Hematopoietic multipotent progenitor cell (in vitro differentiated cells): ENCODE measurements at regions not wholly inside any gene's neighbourhood (a gene's known extent, or its start where the extent isn't known, plus 50 kb on each side); places are given as distances from the start of the nearest gene placed in this dataset.
"Not testable (repeated sequence)": the region's sequence is repeated elsewhere in the genome, so short reads cannot be mapped to it uniquely, and the experiment has no call there.

Experiments
- DNase-seq, 3 donors: peaks; one replicate each; pipeline ENCODE4 v3.0.0-alpha.2; 2011 to 2015; ENCODE audit warnings: low read depth in 2 of 3, low spot score in 2 of 3

- DNase-seq = no peak
Observed at GRCh38 chr10:91002656-91003055, 81.8 kb upstream of the ANKRD1 start.

- not testable (repeated sequence) for DNase-seq
Observed at GRCh38 chr10:91003379-91003778, 82.5 kb upstream of the ANKRD1 start.

GRCh38 chr10:91005276-91005675, 84.4 kb upstream of the ANKRD1 start:
- not testable (repeated sequence) for DNase-seq

- DNase-seq = peak; percentile 50 to 70 (median 60)
Observed at GRCh38 chr10:91006001-91006751, 85.3 kb upstream of the ANKRD1 start.

GRCh38 chr10:91006752-91007346, 86.0 kb upstream of the ANKRD1 start:
- DNase-seq = no peak

GRCh38 chr10:91007655-91008054, 86.8 kb upstream of the ANKRD1 start:
- no peak for DNase-seq

GRCh38 chr10:91009121-91009520, 88.2 kb upstream of the ANKRD1 start:
- no peak for DNase-seq

- no peak for DNase-seq
Observed at GRCh38 chr10:91010952-91011351, 90.1 kb upstream of the ANKRD1 start.

GRCh38 chr10:91012502-91012901, 91.6 kb upstream of the ANKRD1 start:
- DNase-seq = no peak

- DNase-seq = no peak
Observed at GRCh38 chr10:91013985-91014384, 93.1 kb upstream of the ANKRD1 start.

GRCh38 chr10:91017198-91017597, 96.3 kb upstream of the ANKRD1 start:
- no peak for DNase-seq

- no peak for DNase-seq
Observed at GRCh38 chr10:91021901-91022300, 101.0 kb upstream of the ANKRD1 start.

- no peak for DNase-seq
Observed at GRCh38 chr10:91022390-91022789, 101.5 kb upstream of the ANKRD1 start.

GRCh38 chr10:91022924-91023699, 102.2 kb upstream of the ANKRD1 start:
- DNase-seq = no peak

GRCh38 chr10:91023700-91024398, 103.0 kb upstream of the ANKRD1 start:
- no peak for DNase-seq

GRCh38 chr10:91024541-91024940, 103.7 kb upstream of the ANKRD1 start:
- no peak for DNase-seq

GRCh38 chr10:91032611-91033206, 111.8 kb upstream of the ANKRD1 start:
- DNase-seq = no peak

- DNase-seq = no peak
Observed at GRCh38 chr10:91033324-91033950, 112.5 kb upstream of the ANKRD1 start.

- DNase-seq = peak in 1 of 3 donors; percentile 6
Observed at GRCh38 chr10:91034042-91034441, 113.2 kb upstream of the ANKRD1 start.

GRCh38 chr10:91034494-91035159, 113.7 kb upstream of the ANKRD1 start:
- DNase-seq = no peak
